Fibroblast of mammary gland (primary cell): ENCODE measurements at regions not wholly inside any gene's neighbourhood (a gene's known extent, or its start where the extent isn't known, plus 50 kb on each side); places are given as distances from the start of the nearest gene placed in this dataset.
"Not testable (repeated sequence)": the region's sequence is repeated elsewhere in the genome, so short reads cannot be mapped to it uniquely, and the experiment has no call there.

ENCODE experiments used
- DNase-seq: peaks from one replicate; pipeline ENCODE4 v3.0.0-alpha.2; 2010; ENCODE audit warnings: low read depth
- H3K4me3 ChIP-seq: 2 replicates; pipeline ENCODE4 v1.5.1; 2011; ENCODE audit warnings: low read depth, mild to moderate bottlenecking, low read length, moderate library complexity; ENCODE audit not compliant: control insufficient read depth
- CTCF ChIP-seq: conservative IDR thresholded peaks from 2 replicates; pipeline ENCODE4 v1.5.1; 2011; ENCODE audit warnings: low read depth, low read length, inconsistent platforms; ENCODE audit not compliant: control insufficient read depth, insufficient read depth

- no peak overlapping the region for H3K4me3 ChIP-seq
- TF ChIP-seq CTCF = no peak
- no peak for DNase-seq
Observed at GRCh38 chr22:49673048-49673447, 154.6 kb downstream of the BRD1 start.

- TF ChIP-seq CTCF = no peak
- no peak overlapping the region for H3K4me3 ChIP-seq
- no peak for DNase-seq
Observed at GRCh38 chr22:49672014-49672516, 155.6 kb downstream of the BRD1 start.

GRCh38 chr22:49671331-49672013 lies 156.2 kb downstream of the BRD1 start:
- no peak overlapping the region for H3K4me3 ChIP-seq
- no peak for TF ChIP-seq CTCF
- DNase-seq = no peak

- TF ChIP-seq CTCF = no peak
- no peak for DNase-seq
- no peak overlapping the region for H3K4me3 ChIP-seq
Observed at GRCh38 chr22:49670456-49671330, 157.0 kb downstream of the BRD1 start.

GRCh38 chr22:49669969-49670455 lies 157.7 kb downstream of the BRD1 start:
- H3K4me3 ChIP-seq, DNase-seq: not testable (repeated sequence)

GRCh38 chr22:49669427-49669968 lies 158.2 kb downstream of the BRD1 start:
- DNase-seq, H3K4me3 ChIP-seq: not testable (repeated sequence)

GRCh38 chr22:49668402-49668801 lies 159.3 kb downstream of the BRD1 start:
- H3K4me3 ChIP-seq = no peak overlapping the region
- TF ChIP-seq CTCF = no peak
- no peak for DNase-seq
